GM12891 (cell line): ENCODE measurements at regions not wholly inside any gene's neighbourhood (a gene's known extent, or its start where the extent isn't known, plus 50 kb on each side); places are given as distances from the start of the nearest gene placed in this dataset.

Experiments
- POLR2A ChIP-seq: IDR thresholded peaks from 2 replicates; pipeline ENCODE4 v1.6.1; 2011; ENCODE audit warnings: low read depth, low read length, control low read depth
- POU2F2 ChIP-seq: IDR thresholded peaks from 2 replicates; pipeline ENCODE4 v1.6.1; 2011; ENCODE audit warnings: low read depth, mild to moderate bottlenecking, control low read depth, low read length, moderate library complexity
- SPI1 ChIP-seq: IDR thresholded peaks from 2 replicates; pipeline ENCODE4 v1.6.1; 2011; ENCODE audit warnings: low read depth, low read length, control low read depth
- TAF1 ChIP-seq: IDR thresholded peaks from 2 replicates; pipeline ENCODE4 v1.6.1; 2011; ENCODE audit warnings: low read depth, low read length, control low read depth

GRCh38 chr2:209208211-209208610, 215.6 kb upstream of the MAP2 start:
- TF ChIP-seq POLR2A (no peak), POU2F2 (no peak), TAF1 (no peak), SPI1 (no peak)
